DOHH2 (cell line): ENCODE measurements at regions not wholly inside any gene's neighbourhood (a gene's known extent, or its start where the extent isn't known, plus 50 kb on each side); places are given as distances from the start of the nearest gene placed in this dataset.

Source experiments
- EZH2phosphoT487 ChIP-seq: fragments of 200-600 bp; sonication (generic); IDR thresholded peaks from 2 replicates; pipeline ENCODE4 v1.6.1; 2017; ENCODE audit warnings: borderline replicate concordance, mild to moderate bottlenecking, antibody characterized with exemption, low read length, moderate library complexity, mixed read lengths
- TF ChIP-seq, protein P1 (sequence below): fragments of 200-600 bp; sonication (generic); IDR thresholded peaks from one replicate; pipeline ENCODE4 v1.5.1; 2014; ENCODE audit warnings: antibody characterized with exemption, mild to moderate bottlenecking, low read depth, low read length; ENCODE audit not compliant: poor library complexity, severe bottlenecking

DNA sequence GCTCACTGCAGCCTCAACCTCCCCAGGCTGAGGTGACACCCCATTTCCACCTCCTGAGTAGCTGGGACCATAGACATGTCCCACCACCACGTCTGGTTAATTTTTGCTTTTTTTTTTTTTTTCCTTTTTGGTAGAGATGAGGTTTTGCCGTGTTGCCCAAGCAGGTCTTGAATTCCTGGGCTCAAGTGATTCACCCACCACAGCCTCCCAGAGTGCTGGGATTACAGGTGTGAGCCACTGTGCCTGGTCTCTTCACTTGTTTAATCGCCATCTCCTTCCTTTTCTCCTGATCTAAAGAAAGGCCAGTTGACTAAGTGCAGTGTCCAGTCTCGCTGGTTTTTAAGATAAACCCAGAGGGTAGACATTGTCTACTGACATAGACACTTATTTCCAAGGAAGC lies 152.0 kb downstream of the C16orf95 start:
- TF ChIP-seq, protein P1, sequence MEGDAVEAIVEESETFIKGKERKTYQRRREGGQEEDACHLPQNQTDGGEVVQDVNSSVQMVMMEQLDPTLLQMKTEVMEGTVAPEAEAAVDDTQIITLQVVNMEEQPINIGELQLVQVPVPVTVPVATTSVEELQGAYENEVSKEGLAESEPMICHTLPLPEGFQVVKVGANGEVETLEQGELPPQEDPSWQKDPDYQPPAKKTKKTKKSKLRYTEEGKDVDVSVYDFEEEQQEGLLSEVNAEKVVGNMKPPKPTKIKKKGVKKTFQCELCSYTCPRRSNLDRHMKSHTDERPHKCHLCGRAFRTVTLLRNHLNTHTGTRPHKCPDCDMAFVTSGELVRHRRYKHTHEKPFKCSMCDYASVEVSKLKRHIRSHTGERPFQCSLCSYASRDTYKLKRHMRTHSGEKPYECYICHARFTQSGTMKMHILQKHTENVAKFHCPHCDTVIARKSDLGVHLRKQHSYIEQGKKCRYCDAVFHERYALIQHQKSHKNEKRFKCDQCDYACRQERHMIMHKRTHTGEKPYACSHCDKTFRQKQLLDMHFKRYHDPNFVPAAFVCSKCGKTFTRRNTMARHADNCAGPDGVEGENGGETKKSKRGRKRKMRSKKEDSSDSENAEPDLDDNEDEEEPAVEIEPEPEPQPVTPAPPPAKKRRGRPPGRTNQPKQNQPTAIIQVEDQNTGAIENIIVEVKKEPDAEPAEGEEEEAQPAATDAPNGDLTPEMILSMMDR = no peak
- TF ChIP-seq EZH2phosphoT487 = no peak
